NCI-H2029 treated with DMSO at 0.1 percent for 48 hours (cell line): ENCODE measurements at regions not wholly inside any gene's neighbourhood (a gene's known extent, or its start where the extent isn't known, plus 50 kb on each side); places are given as distances from the start of the nearest gene placed in this dataset.

Source experiments
- DNase-seq: peaks from one replicate; lab custom pipeline; 2025; lab: John Stamatoyannopoulos, UW

- DNase-seq, result no peak
Measured at GRCh38 chr2:126495189-126495588, 160.8 kb upstream of the GYPC start.

GRCh38 chr2:126496493-126496892, 159.5 kb upstream of the GYPC start:
- DNase-seq, result no peak

GRCh38 chr2:126503476-126503875, 152.5 kb upstream of the GYPC start:
- no peak for DNase-seq

- DNase-seq, result no peak
Measured at GRCh38 chr2:126504949-126505348, 151.0 kb upstream of the GYPC start.

GRCh38 chr2:126506786-126507185, 149.2 kb upstream of the GYPC start:
- DNase-seq, result no peak

- no peak for DNase-seq
Measured at GRCh38 chr2:126507425-126507911, 148.5 kb upstream of the GYPC start.

- no peak for DNase-seq
Measured at GRCh38 chr2:126510356-126510755, 145.6 kb upstream of the GYPC start.

- no peak for DNase-seq
Measured at GRCh38 chr2:126510960-126511359, 145.0 kb upstream of the GYPC start.

GRCh38 chr2:126512026-126512425, 143.9 kb upstream of the GYPC start:
- DNase-seq, result no peak

GRCh38 chr2:126513033-126513432, 142.9 kb upstream of the GYPC start:
- DNase-seq, result no peak

- DNase-seq, result no peak
Measured at GRCh38 chr2:126515471-126515870, 140.5 kb upstream of the GYPC start.

- no peak for DNase-seq
Measured at GRCh38 chr2:126518196-126518595, 137.8 kb upstream of the GYPC start.

- DNase-seq, result no peak
Measured at GRCh38 chr2:126527836-126528490, 128.0 kb upstream of the GYPC start.

GRCh38 chr2:126531029-126531428, 124.9 kb upstream of the GYPC start:
- no peak for DNase-seq

- no peak for DNase-seq
Measured at GRCh38 chr2:126534478-126534877, 121.5 kb upstream of the GYPC start.

- no peak for DNase-seq
Measured at GRCh38 chr2:126535408-126535807, 120.5 kb upstream of the GYPC start.

GRCh38 chr2:126536605-126537200, 119.3 kb upstream of the GYPC start:
- no peak for DNase-seq

- DNase-seq, result no peak
Measured at GRCh38 chr2:126539101-126539500, 116.9 kb upstream of the GYPC start.

- DNase-seq, result no peak
Measured at GRCh38 chr2:126542247-126542646, 113.7 kb upstream of the GYPC start.

- DNase-seq, result no peak
Measured at GRCh38 chr2:126543081-126543480, 112.9 kb upstream of the GYPC start.

- DNase-seq, result no peak
Measured at GRCh38 chr2:126558029-126558428, 97.9 kb upstream of the GYPC start.

GRCh38 chr2:126568734-126569133, 87.2 kb upstream of the GYPC start:
- DNase-seq, result no peak

GRCh38 chr2:126571403-126571802, 84.6 kb upstream of the GYPC start:
- no peak for DNase-seq

GRCh38 chr2:126575631-126576030, 80.3 kb upstream of the GYPC start:
- DNase-seq, result no peak
